ENCODE measurements at regions not wholly inside any gene's neighbourhood (a gene's known extent, or its start where the extent isn't known, plus 50 kb on each side); places are given as distances from the start of the nearest gene placed in this dataset.

DNA sequence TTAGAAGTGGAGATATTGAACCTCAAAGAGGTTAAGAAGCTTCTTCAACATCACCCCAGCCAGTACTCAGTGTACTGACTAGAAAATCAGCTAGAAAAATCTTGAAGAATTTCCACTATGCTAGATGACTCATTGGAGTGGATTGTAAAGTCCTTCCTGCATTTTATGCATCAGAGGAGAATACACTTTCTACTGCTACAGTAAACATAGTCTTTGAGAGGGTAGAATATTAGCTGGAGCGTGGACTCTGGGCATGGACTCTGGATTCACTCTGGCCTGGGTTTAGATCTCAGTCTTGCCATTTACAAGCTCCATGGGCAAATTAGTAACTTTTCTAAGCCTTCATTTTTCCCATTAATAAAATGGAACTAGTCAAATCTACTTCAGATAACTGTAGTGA is 215.9 kb downstream of the IRS1 start:
- TF ChIP-seq, protein P1, sequence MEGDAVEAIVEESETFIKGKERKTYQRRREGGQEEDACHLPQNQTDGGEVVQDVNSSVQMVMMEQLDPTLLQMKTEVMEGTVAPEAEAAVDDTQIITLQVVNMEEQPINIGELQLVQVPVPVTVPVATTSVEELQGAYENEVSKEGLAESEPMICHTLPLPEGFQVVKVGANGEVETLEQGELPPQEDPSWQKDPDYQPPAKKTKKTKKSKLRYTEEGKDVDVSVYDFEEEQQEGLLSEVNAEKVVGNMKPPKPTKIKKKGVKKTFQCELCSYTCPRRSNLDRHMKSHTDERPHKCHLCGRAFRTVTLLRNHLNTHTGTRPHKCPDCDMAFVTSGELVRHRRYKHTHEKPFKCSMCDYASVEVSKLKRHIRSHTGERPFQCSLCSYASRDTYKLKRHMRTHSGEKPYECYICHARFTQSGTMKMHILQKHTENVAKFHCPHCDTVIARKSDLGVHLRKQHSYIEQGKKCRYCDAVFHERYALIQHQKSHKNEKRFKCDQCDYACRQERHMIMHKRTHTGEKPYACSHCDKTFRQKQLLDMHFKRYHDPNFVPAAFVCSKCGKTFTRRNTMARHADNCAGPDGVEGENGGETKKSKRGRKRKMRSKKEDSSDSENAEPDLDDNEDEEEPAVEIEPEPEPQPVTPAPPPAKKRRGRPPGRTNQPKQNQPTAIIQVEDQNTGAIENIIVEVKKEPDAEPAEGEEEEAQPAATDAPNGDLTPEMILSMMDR (IDR thresholded peaks at IDR 0.05) = no peak
- TF ChIP-seq POLR2A (IDR thresholded peaks at IDR 0.05) = no peak

Data from heart left ventricle (tissue), 13 donors.